Tibial nerve (tissue), 4 donors: ENCODE measurements at regions not wholly inside any gene's neighbourhood (a gene's known extent, or its start where the extent isn't known, plus 50 kb on each side); places are given as distances from the start of the nearest gene placed in this dataset.

ENCODE experiments used
- EP300 ChIP-seq, 2 donors: sonication (generic); formaldehyde crosslinking; IDR thresholded peaks; one replicate each; pipeline ENCODE4 v1.6.1; 2017; ENCODE audit warnings: antibody characterized with exemption in 2 of 2, mild to moderate bottlenecking in 1 of 2
- POLR2A ChIP-seq, 2 donors: fragments of 450-650 bp; IDR thresholded peaks; one replicate each; pipeline ENCODE4 v1.6.1; 2017; ENCODE audit warnings: antibody characterized with exemption in 2 of 2, mild to moderate bottlenecking in 2 of 2, moderate library complexity in 2 of 2
- TF ChIP-seq, protein P1 (sequence below), 5 experiments: fragments of 200-600 bp in 3 of 5; fragments of 450-650 bp in 2 of 5; sonication (generic) in 3 of 5; IDR thresholded peaks; one replicate each; pipeline ENCODE4 v1.5.1; 2016 to 2019; ENCODE audit warnings: antibody characterized with exemption in 5 of 5, mild to moderate bottlenecking in 3 of 5, moderate library complexity in 2 of 5

DNA sequence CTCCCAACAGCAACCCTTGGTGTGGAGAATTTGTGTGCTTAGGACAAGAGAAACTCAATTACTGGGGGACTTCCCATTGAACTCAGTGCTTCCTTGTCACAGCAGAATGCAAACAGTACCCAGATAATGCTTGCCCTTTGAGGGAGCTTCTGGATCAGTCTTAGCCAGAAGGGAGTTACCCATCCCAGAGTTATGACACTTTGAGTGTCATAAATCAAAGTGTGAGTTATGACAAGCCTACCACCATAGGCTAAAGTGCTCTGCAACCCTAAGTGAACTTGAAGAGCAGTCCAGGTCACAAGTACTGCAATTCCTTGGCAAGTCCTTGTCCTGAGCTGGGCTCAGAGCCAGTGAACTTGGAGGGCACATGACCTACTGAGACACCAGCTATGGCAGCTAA, 1513.9 kb upstream of the PCDH10 start:
- TF ChIP-seq, protein P1, sequence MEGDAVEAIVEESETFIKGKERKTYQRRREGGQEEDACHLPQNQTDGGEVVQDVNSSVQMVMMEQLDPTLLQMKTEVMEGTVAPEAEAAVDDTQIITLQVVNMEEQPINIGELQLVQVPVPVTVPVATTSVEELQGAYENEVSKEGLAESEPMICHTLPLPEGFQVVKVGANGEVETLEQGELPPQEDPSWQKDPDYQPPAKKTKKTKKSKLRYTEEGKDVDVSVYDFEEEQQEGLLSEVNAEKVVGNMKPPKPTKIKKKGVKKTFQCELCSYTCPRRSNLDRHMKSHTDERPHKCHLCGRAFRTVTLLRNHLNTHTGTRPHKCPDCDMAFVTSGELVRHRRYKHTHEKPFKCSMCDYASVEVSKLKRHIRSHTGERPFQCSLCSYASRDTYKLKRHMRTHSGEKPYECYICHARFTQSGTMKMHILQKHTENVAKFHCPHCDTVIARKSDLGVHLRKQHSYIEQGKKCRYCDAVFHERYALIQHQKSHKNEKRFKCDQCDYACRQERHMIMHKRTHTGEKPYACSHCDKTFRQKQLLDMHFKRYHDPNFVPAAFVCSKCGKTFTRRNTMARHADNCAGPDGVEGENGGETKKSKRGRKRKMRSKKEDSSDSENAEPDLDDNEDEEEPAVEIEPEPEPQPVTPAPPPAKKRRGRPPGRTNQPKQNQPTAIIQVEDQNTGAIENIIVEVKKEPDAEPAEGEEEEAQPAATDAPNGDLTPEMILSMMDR (IDR thresholded peaks at IDR 0.05): no peak
- TF ChIP-seq POLR2A (IDR thresholded peaks at IDR 0.05): no peak
- TF ChIP-seq EP300 (IDR thresholded peaks at IDR 0.05): no peak
